GM23338 (cell line): ENCODE measurements at regions not wholly inside any gene's neighbourhood (a gene's known extent, or its start where the extent isn't known, plus 50 kb on each side); places are given as distances from the start of the nearest gene placed in this dataset.

ENCODE experiments used
- ATAC-seq: fragments of 200-7000 bp; cut with Tn5 transposase; 3 replicates; pipeline ENCODE4 v1.9.1; 2020
- DNase-seq: peaks from one replicate; pipeline ENCODE4 v3.0.0-alpha.2; 2015; ENCODE audit warnings: low spot score
- H2AFZ ChIP-seq: fragments of 200-600 bp; sonication (generic); 2 replicates; pipeline ENCODE4 v1.8.0; 2016; ENCODE audit warnings: antibody characterized with exemption, mild to moderate bottlenecking, moderate library complexity
- H3F3A ChIP-seq: fragments of 200-600 bp; sonication (generic); replicated peaks from 2 replicates; pipeline ENCODE4 v1.8.0; 2017; ENCODE audit warnings: antibody characterized with exemption, mixed run types, low read depth
- H3K27ac ChIP-seq: fragments of 200-600 bp; sonication (generic); 2 replicates; pipeline ENCODE4 v1.6.1; 2016; ENCODE audit warnings: low read depth
- H3K27me3 ChIP-seq: fragments of 200-600 bp; sonication (generic); 2 replicates; pipeline ENCODE4 v1.8.0; 2016; ENCODE audit warnings: mild to moderate bottlenecking, mixed run types, moderate library complexity; ENCODE audit not compliant: insufficient read depth
- H3K36me3 ChIP-seq: fragments of 200-600 bp; sonication (generic); 2 replicates; pipeline ENCODE4 v1.8.0; 2016; ENCODE audit warnings: mild to moderate bottlenecking; ENCODE audit not compliant: insufficient read depth
- H3K4me1 ChIP-seq: fragments of 200-600 bp; sonication (generic); 2 replicates; pipeline ENCODE4 v1.8.0; 2016; ENCODE audit warnings: mild to moderate bottlenecking, moderate library complexity; ENCODE audit not compliant: insufficient read depth
- H3K4me2 ChIP-seq: fragments of 200-600 bp; sonication (generic); 2 replicates; pipeline ENCODE4 v1.7.1; 2017; ENCODE audit warnings: mixed run types
- H3K4me3 ChIP-seq: fragments of 200-600 bp; sonication (generic); 2 replicates; pipeline ENCODE4 v1.6.1; 2016; ENCODE audit warnings: mixed run types
- H3K79me2 ChIP-seq: fragments of 200-600 bp; sonication (generic); replicated peaks from 2 replicates; pipeline ENCODE4 v1.8.0; 2017; ENCODE audit warnings: mild to moderate bottlenecking; ENCODE audit not compliant: insufficient read depth
- H3K9me2 ChIP-seq: fragments of 200-600 bp; sonication (generic); 2 replicates; pipeline ENCODE4 v1.8.0; 2017; ENCODE audit not compliant: insufficient read depth
- H4K20me1 ChIP-seq: fragments of 200-600 bp; sonication (generic); replicated peaks from 2 replicates; pipeline ENCODE4 v1.8.0; 2017; ENCODE audit warnings: mild to moderate bottlenecking; ENCODE audit not compliant: insufficient read depth
- H3K27ac Mint-ChIP-seq: 2 replicates; pipeline ENCODE4 v1.8.0; 2020; ENCODE audit warnings: inconsistent platforms, mild to moderate bottlenecking, moderate library complexity, mixed read lengths
- H3K27me3 Mint-ChIP-seq: 3 replicates; pipeline ENCODE4 v1.8.0; 2022; ENCODE audit warnings: low read depth, mild to moderate bottlenecking, moderate library complexity, mixed read lengths, inconsistent platforms; ENCODE audit not compliant: insufficient read depth, poor library complexity
- H3K36me3 Mint-ChIP-seq: 3 replicates; pipeline ENCODE4 v1.8.0; 2021; ENCODE audit warnings: low read depth, mild to moderate bottlenecking, inconsistent platforms, moderate library complexity, mixed read lengths
- H3K4me1 Mint-ChIP-seq: 3 replicates; pipeline ENCODE4 v1.8.0; 2020; ENCODE audit warnings: mild to moderate bottlenecking, inconsistent platforms, mixed read lengths
- H3K4me3 Mint-ChIP-seq: 3 replicates; pipeline ENCODE4 v1.8.0; 2021; ENCODE audit warnings: moderate library complexity, mild to moderate bottlenecking, inconsistent platforms, mixed read lengths
- H3K9me3 Mint-ChIP-seq: 3 replicates; pipeline ENCODE4 v1.8.0; 2020; ENCODE audit warnings: moderate library complexity, mild to moderate bottlenecking, inconsistent platforms, mixed read lengths
- CTCF ChIP-seq, 2 experiments: fragments of 200-600 bp in 1 of 2; sonication (generic) in 1 of 2; conservative IDR thresholded peaks; 2 replicates each; pipeline versions ENCODE4 v1.5.1 to v1.6.1; 2016 to 2017; ENCODE audit warnings: antibody characterized with exemption in 2 of 2, low read depth in 2 of 2, mild to moderate bottlenecking in 2 of 2, moderate library complexity in 1 of 2
- ETS1 ChIP-seq: IDR thresholded peaks from 2 replicates; pipeline ENCODE4 v1.6.1; 2016; ENCODE audit warnings: antibody characterized with exemption
- EZH2phosphoT487 ChIP-seq: fragments of 200-600 bp; sonication (generic); IDR thresholded peaks from one replicate; pipeline ENCODE4 v1.8.1; 2018; ENCODE audit warnings: antibody characterized with exemption; ENCODE audit not compliant: unreplicated experiment
- NANOG ChIP-seq: IDR thresholded peaks from 2 replicates; pipeline ENCODE4 v1.6.1; 2016; ENCODE audit warnings: antibody characterized with exemption, borderline replicate concordance
- POLR2AphosphoS5 ChIP-seq: IDR thresholded peaks from 2 replicates; pipeline ENCODE4 v1.6.1; 2016; ENCODE audit warnings: antibody characterized with exemption, low read depth
- REST ChIP-seq: IDR thresholded peaks from one replicate; pipeline ENCODE4 v1.6.1; 2018; ENCODE audit warnings: antibody characterized with exemption; ENCODE audit not compliant: unreplicated experiment
- STAT1 ChIP-seq: IDR thresholded peaks from one replicate; pipeline ENCODE4 v1.6.1; 2016; ENCODE audit warnings: antibody characterized with exemption; ENCODE audit not compliant: unreplicated experiment
- ZNF114 ChIP-seq: fragments of 250-450 bp; sonication (Bioruptor Pico); IDR thresholded peaks from 2 replicates; pipeline ENCODE4 v1.5.0; 2020; ENCODE audit warnings: mild to moderate bottlenecking, moderate library complexity
- ZNF331 ChIP-seq: fragments of 250-450 bp; sonication (Bioruptor Pico); IDR thresholded peaks from 2 replicates; pipeline ENCODE4 v1.5.0; 2020; ENCODE audit warnings: low read depth, mild to moderate bottlenecking, moderate library complexity
- ZNF462 ChIP-seq: fragments of 250-450 bp; sonication (Bioruptor Pico); IDR thresholded peaks from 2 replicates; pipeline ENCODE4 v1.5.0; 2020; ENCODE audit warnings: mild to moderate bottlenecking, moderate library complexity

GRCh38 chr15:31934821-31935220, 95.5 kb upstream of the CHRNA7 start:
- TF ChIP-seq POLR2AphosphoS5 (no peak), REST (no peak), CTCF (conservative IDR thresholded peaks at IDR 0.05; ENCODE audit: low read depth in 2 of 2) (no peak), EZH2phosphoT487 (no peak), ZNF114 (CRISPR knock-in tag) (no peak), ZNF462 (no peak), ZNF331 (no peak), ETS1 (no peak), NANOG (no peak), STAT1 (no peak)
- H3K9me2 ChIP-seq = 0 out of 2 replicates have a peak, but pooled peaks cover 2% of the 10 kb centered on the region
- no peak for ATAC-seq
- no peak overlapping the region for H3K4me3 ChIP-seq
- no peak overlapping the region for H2AFZ ChIP-seq
- no peak overlapping the region for H3K27ac ChIP-seq
- H3K4me1 ChIP-seq = no peaks in the 10 kb centered on the region
- no peaks in the 10 kb centered on the region for H3K27me3 ChIP-seq
- Mint-ChIP-seq H3K27me3 (peaks cover 2% of the 10 kb centered on the region), H3K27ac (no peak overlapping the region), H3K9me3 (no peaks in the 10 kb centered on the region), H3K36me3 (no peaks in the 10 kb centered on the region), H3K4me3 (no peak overlapping the region), H3K4me1 (0 out of 3 replicates have a peak, but pooled peaks cover 4% of the 10 kb centered on the region)
- no peaks in the 10 kb centered on the region for H4K20me1 ChIP-seq
- no peaks in the 10 kb centered on the region for H3F3A ChIP-seq
- no peaks in the 10 kb centered on the region for H3K36me3 ChIP-seq
- H3K4me2 ChIP-seq = no peak overlapping the region
- H3K79me2 ChIP-seq = no peaks in the 10 kb centered on the region
- no peak for DNase-seq
